AG09309 (cell line): ENCODE measurements at regions not wholly inside any gene's neighbourhood (a gene's known extent, or its start where the extent isn't known, plus 50 kb on each side); places are given as distances from the start of the nearest gene placed in this dataset.

Experiments used
- DNase-seq: peaks from one replicate; pipeline ENCODE4 v3.0.0-alpha.2; 2010; ENCODE audit warnings: low read depth
- H3K4me3 ChIP-seq: 2 replicates; pipeline ENCODE4 v1.5.1; 2011; ENCODE audit warnings: mild to moderate bottlenecking, low read depth, low read length, moderate library complexity; ENCODE audit not compliant: control insufficient read depth
- CTCF ChIP-seq: IDR thresholded peaks from 2 replicates; pipeline ENCODE4 v1.5.1; 2011; ENCODE audit warnings: mild to moderate bottlenecking, low read depth, low read length, inconsistent platforms; ENCODE audit not compliant: insufficient read depth, control insufficient read depth; ENCODE audit errors: missing control alignments

GRCh38 chr13:68976287-68976686 is 1131.3 kb upstream of the ATXN8OS start:
- DNase-seq = no peak
- no peak for TF ChIP-seq CTCF

GRCh38 chr13:68970532-68970931 is 1137.1 kb upstream of the ATXN8OS start:
- no peak overlapping the region for H3K4me3 ChIP-seq
- no peak for TF ChIP-seq CTCF
- no peak for DNase-seq

More at GRCh38 chr13:68976287-68976686, 1131.3 kb upstream of the ATXN8OS start:
- no peak overlapping the region for H3K4me3 ChIP-seq

GRCh38 chr13:68948586-68948985 is 1159.0 kb upstream of the ATXN8OS start:
- no peak for DNase-seq

GRCh38 chr13:68944272-68944671 is 1163.4 kb upstream of the ATXN8OS start:
- no peak overlapping the region for H3K4me3 ChIP-seq
- TF ChIP-seq CTCF = no peak
- DNase-seq = no peak

More at GRCh38 chr13:68948586-68948985, 1159.0 kb upstream of the ATXN8OS start:
- TF ChIP-seq CTCF = no peak
- H3K4me3 ChIP-seq = no peak overlapping the region

- H3K4me3 ChIP-seq = no peak overlapping the region
- no peak for DNase-seq
- no peak for TF ChIP-seq CTCF
Observed at GRCh38 chr13:68940049-68940448, 1167.6 kb upstream of the ATXN8OS start.

- H3K4me3 ChIP-seq = no peak overlapping the region
- no peak for TF ChIP-seq CTCF
- no peak for DNase-seq
Observed at GRCh38 chr13:68938639-68939038, 1169.0 kb upstream of the ATXN8OS start.
